ENCODE measurements at regions not wholly inside any gene's neighbourhood (a gene's known extent, or its start where the extent isn't known, plus 50 kb on each side); places are given as distances from the start of the nearest gene placed in this dataset.

- TF ChIP-seq, protein P1, sequence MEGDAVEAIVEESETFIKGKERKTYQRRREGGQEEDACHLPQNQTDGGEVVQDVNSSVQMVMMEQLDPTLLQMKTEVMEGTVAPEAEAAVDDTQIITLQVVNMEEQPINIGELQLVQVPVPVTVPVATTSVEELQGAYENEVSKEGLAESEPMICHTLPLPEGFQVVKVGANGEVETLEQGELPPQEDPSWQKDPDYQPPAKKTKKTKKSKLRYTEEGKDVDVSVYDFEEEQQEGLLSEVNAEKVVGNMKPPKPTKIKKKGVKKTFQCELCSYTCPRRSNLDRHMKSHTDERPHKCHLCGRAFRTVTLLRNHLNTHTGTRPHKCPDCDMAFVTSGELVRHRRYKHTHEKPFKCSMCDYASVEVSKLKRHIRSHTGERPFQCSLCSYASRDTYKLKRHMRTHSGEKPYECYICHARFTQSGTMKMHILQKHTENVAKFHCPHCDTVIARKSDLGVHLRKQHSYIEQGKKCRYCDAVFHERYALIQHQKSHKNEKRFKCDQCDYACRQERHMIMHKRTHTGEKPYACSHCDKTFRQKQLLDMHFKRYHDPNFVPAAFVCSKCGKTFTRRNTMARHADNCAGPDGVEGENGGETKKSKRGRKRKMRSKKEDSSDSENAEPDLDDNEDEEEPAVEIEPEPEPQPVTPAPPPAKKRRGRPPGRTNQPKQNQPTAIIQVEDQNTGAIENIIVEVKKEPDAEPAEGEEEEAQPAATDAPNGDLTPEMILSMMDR (IDR thresholded peaks at IDR 0.05 in 8 of 11, conservative IDR thresholded peaks at IDR 0.05 in 3 of 11): no peak
- TF ChIP-seq POLR2A (IDR thresholded peaks at IDR 0.05) (no peak), POLR2AphosphoS5 (IDR thresholded peaks at IDR 0.05) (no peak)
Observed at GRCh38 chr2:172288603-172289002, 138.8 kb upstream of the ITGA6 start.

Data from spleen (tissue), 7 donors.